Breast epithelium (tissue), 3 donors: ENCODE measurements at regions not wholly inside any gene's neighbourhood (a gene's known extent, or its start where the extent isn't known, plus 50 kb on each side); places are given as distances from the start of the nearest gene placed in this dataset.

Source experiments
- POLR2A ChIP-seq: fragments of 450-650 bp; IDR thresholded peaks from one replicate; pipeline ENCODE4 v1.6.1; 2016; ENCODE audit warnings: antibody characterized with exemption, mild to moderate bottlenecking, moderate library complexity
- POLR2AphosphoS5 ChIP-seq, 3 donors: sonication (generic); formaldehyde crosslinking; IDR thresholded peaks; one replicate each; pipeline ENCODE4 v1.6.1; 2017; ENCODE audit warnings: antibody characterized with exemption in 3 of 3
- TF ChIP-seq, protein P1 (sequence below), 3 donors: fragments of 450-650 bp; IDR thresholded peaks; one replicate each; pipeline ENCODE4 v1.5.1; 2016 to 2017; ENCODE audit warnings: antibody characterized with exemption in 3 of 3, mild to moderate bottlenecking in 3 of 3, moderate library complexity in 3 of 3

DNA sequence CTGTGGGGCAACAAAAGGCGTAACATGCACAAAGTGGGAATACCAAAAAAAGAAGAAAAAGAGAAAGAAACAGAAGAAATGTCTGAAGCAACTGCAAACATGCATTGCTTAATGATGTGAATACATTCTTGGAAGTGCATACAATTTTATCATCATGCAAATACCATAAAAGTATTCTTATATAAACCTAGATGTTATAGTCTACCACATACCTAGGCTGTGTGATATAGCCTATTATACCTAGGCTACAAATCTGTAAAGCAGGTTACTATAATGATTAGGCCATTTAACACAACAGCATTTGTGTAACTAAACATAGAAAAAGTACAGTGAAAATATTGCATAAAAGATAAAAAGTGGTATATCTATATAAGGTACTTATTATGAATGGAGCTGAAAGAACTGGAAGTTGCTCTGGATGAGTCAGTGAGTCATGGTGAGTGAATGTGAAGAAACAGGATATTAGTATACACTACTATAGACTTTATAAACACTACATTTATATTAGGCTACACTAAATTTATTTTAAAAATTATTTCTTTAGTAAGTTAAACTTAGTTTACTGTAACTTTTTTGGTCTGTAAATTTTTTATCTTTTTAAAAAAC lies 319.4 kb upstream of the KCNH7 start:
- TF ChIP-seq POLR2A = no peak
- TF ChIP-seq, protein P1, sequence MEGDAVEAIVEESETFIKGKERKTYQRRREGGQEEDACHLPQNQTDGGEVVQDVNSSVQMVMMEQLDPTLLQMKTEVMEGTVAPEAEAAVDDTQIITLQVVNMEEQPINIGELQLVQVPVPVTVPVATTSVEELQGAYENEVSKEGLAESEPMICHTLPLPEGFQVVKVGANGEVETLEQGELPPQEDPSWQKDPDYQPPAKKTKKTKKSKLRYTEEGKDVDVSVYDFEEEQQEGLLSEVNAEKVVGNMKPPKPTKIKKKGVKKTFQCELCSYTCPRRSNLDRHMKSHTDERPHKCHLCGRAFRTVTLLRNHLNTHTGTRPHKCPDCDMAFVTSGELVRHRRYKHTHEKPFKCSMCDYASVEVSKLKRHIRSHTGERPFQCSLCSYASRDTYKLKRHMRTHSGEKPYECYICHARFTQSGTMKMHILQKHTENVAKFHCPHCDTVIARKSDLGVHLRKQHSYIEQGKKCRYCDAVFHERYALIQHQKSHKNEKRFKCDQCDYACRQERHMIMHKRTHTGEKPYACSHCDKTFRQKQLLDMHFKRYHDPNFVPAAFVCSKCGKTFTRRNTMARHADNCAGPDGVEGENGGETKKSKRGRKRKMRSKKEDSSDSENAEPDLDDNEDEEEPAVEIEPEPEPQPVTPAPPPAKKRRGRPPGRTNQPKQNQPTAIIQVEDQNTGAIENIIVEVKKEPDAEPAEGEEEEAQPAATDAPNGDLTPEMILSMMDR (IDR thresholded peaks at IDR 0.05) = no peak
- TF ChIP-seq POLR2AphosphoS5 (IDR thresholded peaks at IDR 0.05) = no peak
